HFFc6 (cell line): ENCODE measurements at regions not wholly inside any gene's neighbourhood (a gene's known extent, or its start where the extent isn't known, plus 50 kb on each side); places are given as distances from the start of the nearest gene placed in this dataset.

Source experiments
- DNase-seq: peaks from one replicate; pipeline ENCODE4 v3.0.0-alpha.2; 2018
- H3K27ac Mint-ChIP-seq: 2 replicates; pipeline ENCODE4 v1.8.0; 2020; ENCODE audit warnings: mild to moderate bottlenecking, mixed read lengths
- H3K27me3 Mint-ChIP-seq: 2 replicates; pipeline ENCODE4 v1.8.0; 2021; ENCODE audit warnings: mild to moderate bottlenecking, moderate library complexity, mixed read lengths; ENCODE audit not compliant: insufficient read depth
- H3K36me3 Mint-ChIP-seq: 2 replicates; pipeline ENCODE4 v1.8.0; 2021; ENCODE audit warnings: low read depth, mixed read lengths
- H3K4me1 Mint-ChIP-seq: 2 replicates; pipeline ENCODE4 v1.8.0; 2020; ENCODE audit warnings: low read depth, mixed read lengths
- H3K4me3 Mint-ChIP-seq: 2 replicates; pipeline ENCODE4 v1.8.0; 2020; ENCODE audit warnings: mild to moderate bottlenecking, moderate library complexity, mixed read lengths
- H3K9me3 Mint-ChIP-seq: 2 replicates; pipeline ENCODE4 v1.8.0; 2020; ENCODE audit warnings: mild to moderate bottlenecking, mixed read lengths
- TF ChIP-seq, protein P1 (sequence below): fragments of 200-600 bp; sonication (generic); IDR thresholded peaks from 2 replicates; pipeline ENCODE4 v1.5.0; 2021; ENCODE audit warnings: antibody characterized with exemption, mild to moderate bottlenecking

GRCh38 chr3:162512488-162512887, 1015.9 kb downstream of the OTOL1 start:
- DNase-seq = no peak
- H3K27ac Mint-ChIP-seq = no peak overlapping the region
- no peak overlapping the region for H3K4me3 Mint-ChIP-seq
- peaks cover 5% of the 10 kb centered on the region for H3K4me1 Mint-ChIP-seq
- TF ChIP-seq, protein P1, sequence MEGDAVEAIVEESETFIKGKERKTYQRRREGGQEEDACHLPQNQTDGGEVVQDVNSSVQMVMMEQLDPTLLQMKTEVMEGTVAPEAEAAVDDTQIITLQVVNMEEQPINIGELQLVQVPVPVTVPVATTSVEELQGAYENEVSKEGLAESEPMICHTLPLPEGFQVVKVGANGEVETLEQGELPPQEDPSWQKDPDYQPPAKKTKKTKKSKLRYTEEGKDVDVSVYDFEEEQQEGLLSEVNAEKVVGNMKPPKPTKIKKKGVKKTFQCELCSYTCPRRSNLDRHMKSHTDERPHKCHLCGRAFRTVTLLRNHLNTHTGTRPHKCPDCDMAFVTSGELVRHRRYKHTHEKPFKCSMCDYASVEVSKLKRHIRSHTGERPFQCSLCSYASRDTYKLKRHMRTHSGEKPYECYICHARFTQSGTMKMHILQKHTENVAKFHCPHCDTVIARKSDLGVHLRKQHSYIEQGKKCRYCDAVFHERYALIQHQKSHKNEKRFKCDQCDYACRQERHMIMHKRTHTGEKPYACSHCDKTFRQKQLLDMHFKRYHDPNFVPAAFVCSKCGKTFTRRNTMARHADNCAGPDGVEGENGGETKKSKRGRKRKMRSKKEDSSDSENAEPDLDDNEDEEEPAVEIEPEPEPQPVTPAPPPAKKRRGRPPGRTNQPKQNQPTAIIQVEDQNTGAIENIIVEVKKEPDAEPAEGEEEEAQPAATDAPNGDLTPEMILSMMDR = no peak
- H3K36me3 Mint-ChIP-seq = no peaks in the 10 kb centered on the region
- no peaks in the 10 kb centered on the region for H3K9me3 Mint-ChIP-seq
- H3K27me3 Mint-ChIP-seq = no peaks in the 10 kb centered on the region

GRCh38 chr3:162517110-162517509, 1020.5 kb downstream of the OTOL1 start:
- Mint-ChIP-seq H3K27me3 (no peaks in the 10 kb centered on the region; the same call in none of the 2 replicates), H3K4me3 (no peak overlapping the region), H3K27ac (no peak overlapping the region), H3K4me1 (no peaks in the 10 kb centered on the region), H3K36me3 (no peaks in the 10 kb centered on the region; the same call in 1 of the 2 replicates), H3K9me3 (no peaks in the 10 kb centered on the region)
- DNase-seq = no peak
- TF ChIP-seq, protein P1 = no peak; the same call in 1 of the 2 replicates

- Mint-ChIP-seq H3K4me3 (no peak overlapping the region), H3K4me1 (peaks cover 18% of the 10 kb centered on the region), H3K27ac (no peak overlapping the region), H3K9me3 (no peaks in the 10 kb centered on the region), H3K36me3 (no peaks in the 10 kb centered on the region; the same call in 1 of the 2 replicates), H3K27me3 (no peaks in the 10 kb centered on the region; the same call in none of the 2 replicates)
- TF ChIP-seq, protein P1 = no peak
- no peak for DNase-seq
Observed at GRCh38 chr3:162521669-162522068, 1025.1 kb downstream of the OTOL1 start.

DNA sequence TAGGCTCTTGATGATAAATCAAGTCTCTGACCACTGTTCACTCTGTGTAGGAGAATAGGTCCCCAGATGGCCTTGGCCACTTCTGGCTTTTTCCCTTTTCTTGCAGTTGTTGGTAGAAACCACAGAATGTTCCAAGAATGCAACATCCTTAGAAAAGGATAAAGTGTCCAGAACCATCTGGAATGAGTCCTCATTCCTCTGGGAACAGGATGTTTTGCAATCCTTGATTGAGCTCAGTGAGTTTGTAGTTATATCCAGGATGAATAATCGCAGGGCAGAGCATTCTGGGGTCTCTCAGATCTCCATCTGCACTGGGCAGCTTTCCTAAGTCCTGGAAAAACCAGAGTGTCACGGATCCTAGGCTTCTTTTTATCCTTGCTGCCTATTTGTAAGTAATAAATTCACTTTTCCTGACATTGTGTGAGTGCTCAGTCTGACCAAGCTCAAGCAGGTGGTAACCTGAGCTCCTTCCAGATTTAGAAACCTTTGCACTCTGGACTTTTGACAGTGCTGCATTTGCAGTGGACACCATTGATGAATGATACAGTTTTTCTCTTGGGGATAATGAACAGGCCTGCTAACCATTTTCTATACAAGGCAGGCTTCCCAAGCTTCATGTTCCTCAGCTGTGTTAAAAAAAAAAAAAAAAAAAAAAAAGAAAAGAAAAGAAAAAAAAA, 1028.6 kb downstream of the OTOL1 start:
- H3K27ac Mint-ChIP-seq = peak overlapping the region; percentile 52
- H3K27me3 Mint-ChIP-seq = no peaks in the 10 kb centered on the region; the same call in none of the 2 replicates
- peak; percentile 85 for DNase-seq
- peaks cover 18% of the 10 kb centered on the region for H3K4me1 Mint-ChIP-seq
- no peak overlapping the region for H3K4me3 Mint-ChIP-seq
- TF ChIP-seq, protein P1 = no peak
- no peaks in the 10 kb centered on the region for H3K9me3 Mint-ChIP-seq
- no peaks in the 10 kb centered on the region; the same call in 1 of the 2 replicates for H3K36me3 Mint-ChIP-seq

DNA sequence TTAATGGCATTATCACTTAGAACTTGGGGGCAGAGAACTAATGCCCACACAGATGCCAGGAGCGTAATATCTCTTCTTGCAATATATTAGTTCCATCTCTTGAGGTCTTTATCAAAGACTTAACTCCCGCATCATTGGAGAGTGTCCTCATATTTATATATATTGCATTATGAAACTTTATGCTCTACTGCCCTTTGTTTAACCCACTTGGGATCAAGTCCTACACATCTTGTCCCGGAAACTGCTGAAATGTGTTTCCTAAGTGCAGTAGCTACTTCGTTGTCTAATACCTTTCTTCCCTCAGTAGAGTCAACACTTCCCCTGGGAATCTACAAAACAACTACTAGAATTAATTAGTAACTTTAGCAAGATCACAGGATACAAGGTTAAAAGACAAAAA, 1029.2 kb downstream of the OTOL1 start:
- no peaks in the 10 kb centered on the region; the same call in none of the 2 replicates for H3K27me3 Mint-ChIP-seq
- H3K27ac Mint-ChIP-seq = no peak overlapping the region
- TF ChIP-seq, protein P1 = no peak
- no peak for DNase-seq
- H3K4me3 Mint-ChIP-seq = no peak overlapping the region
- no peaks in the 10 kb centered on the region for H3K9me3 Mint-ChIP-seq
- no peaks in the 10 kb centered on the region; the same call in 1 of the 2 replicates for H3K36me3 Mint-ChIP-seq
- peaks cover 18% of the 10 kb centered on the region for H3K4me1 Mint-ChIP-seq
